ENCODE measurements at regions not wholly inside any gene's neighbourhood (a gene's known extent, or its start where the extent isn't known, plus 50 kb on each side); places are given as distances from the start of the nearest gene placed in this dataset.

DNA sequence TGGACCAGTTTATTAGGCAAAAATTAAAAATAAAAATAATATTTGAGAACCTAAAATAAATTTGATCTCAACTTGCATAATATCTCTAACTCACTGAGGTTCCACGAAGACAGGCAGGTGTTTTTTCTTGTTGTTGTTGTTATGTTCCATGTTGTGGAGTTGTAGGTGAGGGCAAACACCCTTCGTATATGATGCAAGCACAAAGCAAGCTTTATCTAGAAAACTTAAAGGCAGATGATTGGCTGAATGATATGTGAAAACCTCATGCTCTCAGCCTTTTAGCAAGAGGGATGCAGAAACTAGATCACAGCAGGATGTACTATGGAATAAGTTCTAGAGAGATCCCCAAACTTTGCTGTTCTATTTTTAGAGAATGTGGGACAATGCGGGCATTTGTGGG lies 502.7 kb downstream of the ETNK1 start:
- CTCF ChIA-PET, result interaction anchor here (1.0 kb wide), 2 partner anchors 9 to 73 kb away, joined by 3 read pairs; no protein-coding TSS in a partner anchor
- POLR2A ChIA-PET, result no interaction called here

DNA sequence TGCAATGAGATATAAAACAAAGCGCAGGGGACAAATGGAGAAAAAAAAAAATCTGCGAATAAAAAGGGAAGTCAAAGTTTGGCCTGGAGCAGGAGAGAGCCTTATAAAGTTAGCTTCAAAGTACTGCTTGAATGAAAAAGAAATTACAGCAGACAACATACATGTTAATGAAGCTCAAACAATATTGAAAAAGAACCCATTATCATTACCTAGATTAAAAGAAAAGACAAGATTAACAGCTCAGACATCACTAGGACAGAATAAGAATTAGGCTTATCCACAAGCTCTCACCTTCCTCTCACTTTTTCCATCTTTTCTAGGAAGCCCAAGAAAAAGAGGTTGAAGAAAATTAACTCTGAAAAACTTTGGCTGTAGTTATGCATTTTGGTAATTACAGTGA lies 503.5 kb downstream of the ETNK1 start:
- 8% methylated on average over 2 of the region's 2 CpGs for WGBS (ENCODE audit: missing lambda C conversion rate)
- no peak for DNase-seq (ENCODE audit: low read depth in 1 of 2, low spot score in 1 of 2)
- Histone ChIP-seq H3K4me3 (no peak overlapping the region), H3K4me1 (no peaks in the 10 kb centered on the region), H3K27ac (no peak overlapping the region), H3K4me2 (no peak overlapping the region), H3K9me3 (no peaks in the 10 kb centered on the region)
- FAIRE-seq, result no peak
- no peak for TF ChIP-seq ZNF302 (CRISPR knock-in tag; IDR thresholded peaks at IDR 0.05)
- no peak for TF ChIP-seq EP300 (IDR thresholded peaks at IDR 0.05)
- TF ChIP-seq, protein P1, sequence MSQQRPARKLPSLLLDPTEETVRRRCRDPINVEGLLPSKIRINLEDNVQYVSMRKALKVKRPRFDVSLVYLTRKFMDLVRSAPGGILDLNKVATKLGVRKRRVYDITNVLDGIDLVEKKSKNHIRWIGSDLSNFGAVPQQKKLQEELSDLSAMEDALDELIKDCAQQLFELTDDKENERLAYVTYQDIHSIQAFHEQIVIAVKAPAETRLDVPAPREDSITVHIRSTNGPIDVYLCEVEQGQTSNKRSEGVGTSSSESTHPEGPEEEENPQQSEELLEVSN (IDR thresholded peaks at IDR 0.05; ENCODE audit: borderline replicate concordance, low read depth), result no peak
- TF ChIP-seq CEBPB (IDR thresholded peaks at IDR 0.05), result no peak
- TF ChIP-seq, protein P2, sequence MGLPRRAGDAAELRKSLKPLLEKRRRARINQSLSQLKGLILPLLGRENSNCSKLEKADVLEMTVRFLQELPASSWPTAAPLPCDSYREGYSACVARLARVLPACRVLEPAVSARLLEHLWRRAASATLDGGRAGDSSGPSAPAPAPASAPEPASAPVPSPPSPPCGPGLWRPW (IDR thresholded peaks at IDR 0.05), result no peak
- no peak for TF ChIP-seq HOXB13 (CRISPR knock-in tag; IDR thresholded peaks at IDR 0.05; ENCODE audit: low read depth)
- TF ChIP-seq JUNB (IDR thresholded peaks at IDR 0.05), result no peak
- TF ChIP-seq GATA3 (IDR thresholded peaks at IDR 0.05; ENCODE audit: borderline replicate concordance), result no peak
- TF ChIP-seq CBX2 (IDR thresholded peaks at IDR 0.05; ENCODE audit: borderline replicate concordance, low read depth), result no peak
- no peak for TF ChIP-seq TP53 (CRISPR knock-in tag; IDR thresholded peaks at IDR 0.05)
- no peak for TF ChIP-seq MAZ (IDR thresholded peaks at IDR 0.05; ENCODE audit: borderline replicate concordance, low read depth, low read length)
- no peak for TF ChIP-seq NR3C1 (IDR thresholded peaks at IDR 0.05)
- TF ChIP-seq SREBF2 (IDR thresholded peaks at IDR 0.05), result no peak
- TF ChIP-seq, protein P3, sequence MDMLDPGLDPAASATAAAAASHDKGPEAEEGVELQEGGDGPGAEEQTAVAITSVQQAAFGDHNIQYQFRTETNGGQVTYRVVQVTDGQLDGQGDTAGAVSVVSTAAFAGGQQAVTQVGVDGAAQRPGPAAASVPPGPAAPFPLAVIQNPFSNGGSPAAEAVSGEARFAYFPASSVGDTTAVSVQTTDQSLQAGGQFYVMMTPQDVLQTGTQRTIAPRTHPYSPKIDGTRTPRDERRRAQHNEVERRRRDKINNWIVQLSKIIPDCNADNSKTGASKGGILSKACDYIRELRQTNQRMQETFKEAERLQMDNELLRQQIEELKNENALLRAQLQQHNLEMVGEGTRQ (IDR thresholded peaks at IDR 0.05), result no peak
- TF ChIP-seq RFX5 (IDR thresholded peaks at IDR 0.05), result no peak
- TF ChIP-seq, protein P4, sequence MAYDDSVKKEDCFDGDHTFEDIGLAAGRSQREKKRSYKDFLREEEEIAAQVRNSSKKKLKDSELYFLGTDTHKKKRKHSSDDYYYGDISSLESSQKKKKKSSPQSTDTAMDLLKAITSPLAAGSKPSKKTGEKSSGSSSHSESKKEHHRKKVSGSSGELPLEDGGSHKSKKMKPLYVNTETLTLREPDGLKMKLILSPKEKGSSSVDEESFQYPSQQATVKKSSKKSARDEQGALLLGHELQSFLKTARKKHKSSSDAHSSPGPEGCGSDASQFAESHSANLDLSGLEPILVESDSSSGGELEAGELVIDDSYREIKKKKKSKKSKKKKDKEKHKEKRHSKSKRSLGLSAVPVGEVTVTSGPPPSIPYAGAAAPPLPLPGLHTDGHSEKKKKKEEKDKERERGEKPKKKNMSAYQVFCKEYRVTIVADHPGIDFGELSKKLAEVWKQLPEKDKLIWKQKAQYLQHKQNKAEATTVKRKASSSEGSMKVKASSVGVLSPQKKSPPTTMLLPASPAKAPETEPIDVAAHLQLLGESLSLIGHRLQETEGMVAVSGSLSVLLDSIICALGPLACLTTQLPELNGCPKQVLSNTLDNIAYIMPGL (CRISPR knock-in tag; IDR thresholded peaks at IDR 0.05; ENCODE audit: borderline replicate concordance), result no peak
- TF ChIP-seq REST (IDR thresholded peaks at IDR 0.05), result no peak
- POLR2A ChIA-PET, result no interaction called here
- no peak for ATAC-seq
- CTCF ChIA-PET, result interaction anchor here (0.7 kb wide), 1 partner anchor 363 kb away, joined by 3 read pairs; no protein-coding TSS in a partner anchor

More for the DNA sequence above, 502.7 kb downstream of the ETNK1 start:
- DNase-seq (ENCODE audit: low read depth in 1 of 2, low spot score in 1 of 2), result no peak
- no peaks in the 10 kb centered on the region for H3K9me3 ChIP-seq
- H3K4me2 ChIP-seq, result no peak overlapping the region
- H3K27ac ChIP-seq, result no peak overlapping the region
- no peaks in the 10 kb centered on the region for H3K4me1 ChIP-seq
- TF ChIP-seq HDAC2 (IDR thresholded peaks at IDR 0.05), result no peak
- TF ChIP-seq POLR2A (IDR thresholded peaks at IDR 0.05; ENCODE audit: low read length), result no peak
- no peak for TF ChIP-seq FOSL2 (IDR thresholded peaks at IDR 0.05)
- no peak for TF ChIP-seq FOSL2 (CRISPR knock-in tag; IDR thresholded peaks at IDR 0.05)
- no peak for TF ChIP-seq ELK1 (IDR thresholded peaks at IDR 0.05; ENCODE audit: low read depth, low read length)
- no peak for TF ChIP-seq HOXB13 (CRISPR knock-in tag; IDR thresholded peaks at IDR 0.05; ENCODE audit: low read depth)
- TF ChIP-seq ESRRA (IDR thresholded peaks at IDR 0.05; ENCODE audit: borderline replicate concordance, low read length), result no peak
- no peak for TF ChIP-seq EHF (CRISPR knock-in tag; IDR thresholded peaks at IDR 0.05)
- TF ChIP-seq RCOR1 (IDR thresholded peaks at IDR 0.05; ENCODE audit: low read depth, low read length), result no peak
- TF ChIP-seq TP53 (CRISPR knock-in tag; IDR thresholded peaks at IDR 0.05), result no peak
- no peak for TF ChIP-seq ZC3H11A (IDR thresholded peaks at IDR 0.05)
- no peak for TF ChIP-seq EP300 (IDR thresholded peaks at IDR 0.05)
- TF ChIP-seq PHF8 (IDR thresholded peaks at IDR 0.05; ENCODE audit: borderline replicate concordance, low read depth), result no peak
- no peak for TF ChIP-seq ZFP36 (IDR thresholded peaks at IDR 0.05; ENCODE audit: borderline replicate concordance, partially characterized antibody)
- TF ChIP-seq FOSB (CRISPR knock-in tag; IDR thresholded peaks at IDR 0.05), result no peak
- no peak for TF ChIP-seq BCL3 (IDR thresholded peaks at IDR 0.05)
- no peak for TF ChIP-seq CHD2 (IDR thresholded peaks at IDR 0.05; ENCODE audit: low read length, partially characterized antibody)
- no peak for TF ChIP-seq CEBPB (IDR thresholded peaks at IDR 0.05)
- no peak for ATAC-seq
- no peak overlapping the region for H3K4me3 ChIP-seq
- WGBS (ENCODE audit: missing lambda C conversion rate), result 23% methylated on average over 3 of the region's 3 CpGs
- no peak for FAIRE-seq

All from A549 (cell line).